AG08395 (cell line): ENCODE measurements at regions not wholly inside any gene's neighbourhood (a gene's known extent, or its start where the extent isn't known, plus 50 kb on each side); places are given as distances from the start of the nearest gene placed in this dataset.
"Not testable (repeated sequence)": the region's sequence is repeated elsewhere in the genome, so short reads cannot be mapped to it uniquely, and the experiment has no call there.

Source experiments
- DNase-seq: peaks from one replicate; pipeline ENCODE4 v3.0.0; 2012; ENCODE audit warnings: mixed read lengths, low spot score

- DNase-seq = no peak
These were observed 430.1 kb upstream of the EPHA3 start for GRCh38 chr3:88677298-88677697.

GRCh38 chr3:88678747-88679146 lies 428.7 kb upstream of the EPHA3 start:
- DNase-seq = no peak

- DNase-seq = no peak
These were observed 417.1 kb upstream of the EPHA3 start for GRCh38 chr3:88690287-88690686.

- no peak for DNase-seq
These were observed 416.3 kb upstream of the EPHA3 start for GRCh38 chr3:88691081-88691480.

GRCh38 chr3:88703501-88704059 lies 403.8 kb upstream of the EPHA3 start:
- DNase-seq = no peak

- no peak for DNase-seq
These were observed 403.1 kb upstream of the EPHA3 start for GRCh38 chr3:88704338-88704737.

- no peak for DNase-seq
These were observed 399.6 kb upstream of the EPHA3 start for GRCh38 chr3:88707837-88708236.

GRCh38 chr3:88712552-88712951 lies 394.9 kb upstream of the EPHA3 start:
- DNase-seq = no peak

GRCh38 chr3:88713233-88713691 lies 394.2 kb upstream of the EPHA3 start:
- DNase-seq = peak; percentile 19

GRCh38 chr3:88725440-88726165 lies 381.8 kb upstream of the EPHA3 start:
- DNase-seq = peak; percentile 3

GRCh38 chr3:88732186-88732585 lies 375.2 kb upstream of the EPHA3 start:
- no peak for DNase-seq

- DNase-seq = no peak
These were observed 365.3 kb upstream of the EPHA3 start for GRCh38 chr3:88742106-88742505.

- no peak for DNase-seq
These were observed 364.5 kb upstream of the EPHA3 start for GRCh38 chr3:88742674-88743507.

GRCh38 chr3:88744896-88745295 lies 362.5 kb upstream of the EPHA3 start:
- no peak for DNase-seq

GRCh38 chr3:88747145-88747544 lies 360.3 kb upstream of the EPHA3 start:
- DNase-seq = not testable (repeated sequence)

GRCh38 chr3:88758676-88759075 lies 348.7 kb upstream of the EPHA3 start:
- DNase-seq = no peak

- no peak for DNase-seq
These were observed 339.7 kb upstream of the EPHA3 start for GRCh38 chr3:88767746-88768145.

- no peak for DNase-seq
These were observed 333.7 kb upstream of the EPHA3 start for GRCh38 chr3:88773766-88774165.

GRCh38 chr3:88775026-88775690 lies 332.3 kb upstream of the EPHA3 start:
- DNase-seq = no peak

GRCh38 chr3:88779482-88779881 lies 327.9 kb upstream of the EPHA3 start:
- no peak for DNase-seq

- no peak for DNase-seq
These were observed 322.5 kb upstream of the EPHA3 start for GRCh38 chr3:88784925-88785324.

- DNase-seq = no peak
These were observed 321.6 kb upstream of the EPHA3 start for GRCh38 chr3:88785841-88786240.
